ENCODE measurements at regions not wholly inside any gene's neighbourhood (a gene's known extent, or its start where the extent isn't known, plus 50 kb on each side); places are given as distances from the start of the nearest gene placed in this dataset.

DNA sequence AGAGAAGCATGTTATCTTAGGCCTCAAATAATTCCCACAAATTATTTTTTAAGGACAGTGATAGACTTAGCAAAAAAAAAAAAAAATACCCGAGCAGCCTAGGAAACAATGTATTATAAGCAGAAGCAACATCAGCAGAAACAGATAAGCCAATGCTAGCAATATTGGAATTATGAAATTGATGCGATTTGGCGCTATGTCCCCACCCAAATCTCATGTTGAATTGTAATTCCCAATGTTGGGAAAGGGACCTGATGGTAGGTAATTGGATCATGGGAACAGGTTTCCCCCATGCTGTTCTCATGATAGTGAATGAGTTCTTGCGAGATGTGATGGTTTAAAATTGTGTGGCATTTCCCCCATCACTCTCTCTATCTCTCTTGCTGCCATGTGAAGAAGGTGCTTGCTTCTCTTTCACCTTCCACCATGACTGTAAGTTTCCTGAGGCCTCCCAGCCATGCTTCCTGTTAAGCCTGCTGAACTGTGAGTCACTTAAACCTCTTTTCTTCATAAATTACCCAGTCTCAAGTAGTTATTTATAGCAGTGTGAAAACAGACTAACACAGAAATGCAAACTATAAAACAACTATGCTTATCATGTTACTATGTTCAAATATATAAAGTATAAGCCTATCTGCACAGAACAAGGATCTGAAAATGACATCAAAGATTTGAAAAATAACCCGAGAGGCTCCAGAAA, 75.6 kb upstream of the HIVEP3 start:
- DNase-seq (ENCODE audit: extremely low spot score, unreplicated experiment) = no peak
- Mint-ChIP-seq H3K27ac (no peak overlapping the region), H3K27me3 (no peaks in the 10 kb centered on the region), H3K9me3 (no peaks in the 10 kb centered on the region), H3K4me3 (no peak overlapping the region), H3K4me1 (ENCODE audit: unreplicated experiment) (no peaks in the 10 kb centered on the region), H3K36me3 (no peaks in the 10 kb centered on the region)
- TF ChIP-seq, protein P1, sequence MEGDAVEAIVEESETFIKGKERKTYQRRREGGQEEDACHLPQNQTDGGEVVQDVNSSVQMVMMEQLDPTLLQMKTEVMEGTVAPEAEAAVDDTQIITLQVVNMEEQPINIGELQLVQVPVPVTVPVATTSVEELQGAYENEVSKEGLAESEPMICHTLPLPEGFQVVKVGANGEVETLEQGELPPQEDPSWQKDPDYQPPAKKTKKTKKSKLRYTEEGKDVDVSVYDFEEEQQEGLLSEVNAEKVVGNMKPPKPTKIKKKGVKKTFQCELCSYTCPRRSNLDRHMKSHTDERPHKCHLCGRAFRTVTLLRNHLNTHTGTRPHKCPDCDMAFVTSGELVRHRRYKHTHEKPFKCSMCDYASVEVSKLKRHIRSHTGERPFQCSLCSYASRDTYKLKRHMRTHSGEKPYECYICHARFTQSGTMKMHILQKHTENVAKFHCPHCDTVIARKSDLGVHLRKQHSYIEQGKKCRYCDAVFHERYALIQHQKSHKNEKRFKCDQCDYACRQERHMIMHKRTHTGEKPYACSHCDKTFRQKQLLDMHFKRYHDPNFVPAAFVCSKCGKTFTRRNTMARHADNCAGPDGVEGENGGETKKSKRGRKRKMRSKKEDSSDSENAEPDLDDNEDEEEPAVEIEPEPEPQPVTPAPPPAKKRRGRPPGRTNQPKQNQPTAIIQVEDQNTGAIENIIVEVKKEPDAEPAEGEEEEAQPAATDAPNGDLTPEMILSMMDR (conservative IDR thresholded peaks at IDR 0.05) = no peak

DNA sequence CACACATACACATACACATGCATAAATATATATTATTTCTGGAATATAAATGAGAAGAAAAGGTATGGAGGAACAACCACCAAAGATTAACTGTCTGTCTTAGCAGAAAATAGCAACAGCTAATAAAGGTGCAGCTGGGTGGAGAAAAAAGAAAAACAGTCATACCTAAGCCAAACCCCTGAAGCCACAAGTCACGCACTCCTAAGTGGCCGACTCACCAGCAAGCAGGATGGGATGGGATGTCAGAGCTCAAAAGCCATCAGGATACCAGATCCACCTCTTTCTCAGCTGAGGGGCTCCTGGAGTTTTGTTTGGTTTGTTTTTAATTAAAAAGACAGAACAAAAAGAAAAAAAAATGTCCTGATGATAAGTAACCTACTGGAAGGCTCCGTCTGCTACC, 64.7 kb upstream of the HIVEP3 start:
- Mint-ChIP-seq H3K27me3 (peaks cover 3% of the 10 kb centered on the region), H3K27ac (no peak overlapping the region), H3K4me1 (ENCODE audit: unreplicated experiment) (no peaks in the 10 kb centered on the region), H3K36me3 (no peaks in the 10 kb centered on the region), H3K9me3 (no peaks in the 10 kb centered on the region), H3K4me3 (no peak overlapping the region)
- TF ChIP-seq, protein P1 (conservative IDR thresholded peaks at IDR 0.05) = no peak
- no peak for DNase-seq (ENCODE audit: extremely low spot score, unreplicated experiment)

DNA sequence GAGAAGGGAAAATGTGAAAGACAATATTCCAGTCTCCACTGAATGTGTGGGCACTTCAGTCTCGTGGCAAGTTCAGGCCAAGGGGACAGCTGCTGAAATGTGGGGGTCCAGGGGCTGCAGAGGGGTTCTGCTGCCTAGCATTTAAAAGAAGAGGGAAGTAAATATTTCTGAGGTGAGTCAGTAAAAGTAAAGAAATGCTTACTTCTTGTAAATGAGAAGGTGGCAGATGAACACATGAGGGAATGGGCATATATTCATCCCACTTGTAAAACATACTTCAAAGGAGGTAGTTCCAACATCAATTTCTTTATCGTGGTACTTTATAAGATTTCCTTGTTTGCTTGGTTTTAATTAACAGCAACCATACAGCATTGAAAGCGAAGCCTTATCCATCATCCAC, 63.1 kb upstream of the HIVEP3 start:
- TF ChIP-seq, protein P1 (conservative IDR thresholded peaks at IDR 0.05) = no peak
- no peaks in the 10 kb centered on the region for H3K36me3 Mint-ChIP-seq
- DNase-seq (ENCODE audit: extremely low spot score, unreplicated experiment) = no peak
- no peak overlapping the region for H3K4me3 Mint-ChIP-seq
- no peaks in the 10 kb centered on the region for H3K9me3 Mint-ChIP-seq
- H3K27me3 Mint-ChIP-seq = peaks cover 7% of the 10 kb centered on the region
- H3K4me1 Mint-ChIP-seq (ENCODE audit: unreplicated experiment) = no peaks in the 10 kb centered on the region
- no peak overlapping the region for H3K27ac Mint-ChIP-seq

DNA sequence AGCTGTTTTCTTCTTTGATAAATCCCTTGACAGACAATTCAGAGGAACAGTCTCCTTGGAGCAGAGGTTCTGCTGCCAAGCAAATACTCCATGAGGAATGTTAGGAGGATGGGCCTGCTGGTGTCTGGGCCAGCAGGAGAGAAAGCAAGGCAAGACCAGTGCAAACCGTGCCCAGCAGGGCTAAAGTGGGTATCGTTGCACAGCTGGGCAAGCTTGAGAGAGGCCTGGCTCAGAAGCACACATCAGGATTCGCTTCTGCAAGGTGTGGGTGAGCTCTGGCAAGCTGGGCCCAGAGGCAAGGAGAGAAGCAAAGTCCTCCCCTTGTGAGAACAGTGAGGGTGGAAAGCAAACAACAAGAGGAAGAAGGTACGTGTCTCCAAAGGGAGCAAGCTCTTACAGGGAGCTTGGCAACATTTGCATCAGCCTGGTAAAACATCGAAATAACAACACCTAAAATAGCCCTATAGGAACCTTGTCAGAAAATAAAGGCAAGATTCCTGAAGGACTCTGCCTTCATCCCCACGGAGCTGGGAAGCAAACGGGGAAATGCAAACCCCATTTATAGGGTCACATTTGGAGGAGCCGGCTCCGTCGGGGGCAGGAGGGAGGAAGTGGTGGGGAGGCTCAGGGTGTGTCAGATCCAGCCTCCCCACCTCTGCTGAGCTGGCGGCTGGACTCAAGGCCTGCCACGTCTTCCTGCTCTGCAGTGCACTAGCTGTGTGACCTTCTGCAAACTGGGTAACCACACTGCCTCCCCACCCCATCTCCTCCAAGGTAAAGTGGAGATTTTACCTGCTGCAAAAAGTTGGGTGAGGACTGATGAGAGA, 62.3 kb upstream of the HIVEP3 start:
- TF ChIP-seq, protein P1 (conservative IDR thresholded peaks at IDR 0.05) = no peak
- no peaks in the 10 kb centered on the region for H3K36me3 Mint-ChIP-seq
- H3K9me3 Mint-ChIP-seq = no peaks in the 10 kb centered on the region
- no peak overlapping the region for H3K27ac Mint-ChIP-seq
- H3K4me3 Mint-ChIP-seq = no peak overlapping the region
- no peaks in the 10 kb centered on the region for H3K4me1 Mint-ChIP-seq (ENCODE audit: unreplicated experiment)
- peaks cover 7% of the 10 kb centered on the region for H3K27me3 Mint-ChIP-seq
- DNase-seq (ENCODE audit: extremely low spot score, unreplicated experiment) = no peak

DNA sequence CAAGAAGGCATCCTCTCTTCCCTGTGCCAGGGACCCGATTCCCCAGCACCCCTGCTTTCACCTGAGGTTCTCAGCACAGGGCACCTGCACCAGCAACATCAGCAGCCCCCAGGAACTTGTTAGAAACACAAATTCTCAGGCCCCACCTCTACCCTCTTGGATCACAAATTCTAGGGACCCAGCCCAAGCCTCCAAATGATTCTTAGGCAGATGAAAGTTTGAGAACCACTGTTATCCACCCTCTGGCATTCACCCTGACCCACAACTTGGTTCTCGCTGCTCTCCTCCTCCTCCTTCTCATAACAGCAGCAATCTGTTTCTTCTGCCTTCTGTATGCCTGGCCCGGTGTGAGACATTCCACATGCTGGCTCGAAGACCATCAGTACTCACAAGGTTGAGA, 60.3 kb upstream of the HIVEP3 start:
- H3K9me3 Mint-ChIP-seq = no peaks in the 10 kb centered on the region
- no peak overlapping the region for H3K4me3 Mint-ChIP-seq
- TF ChIP-seq, protein P1 (conservative IDR thresholded peaks at IDR 0.05) = no peak
- H3K27ac Mint-ChIP-seq = no peak overlapping the region
- no peak for DNase-seq (ENCODE audit: extremely low spot score, unreplicated experiment)
- H3K4me1 Mint-ChIP-seq (ENCODE audit: unreplicated experiment) = no peaks in the 10 kb centered on the region
- peaks cover 3% of the 10 kb centered on the region for H3K27me3 Mint-ChIP-seq
- H3K36me3 Mint-ChIP-seq = no peaks in the 10 kb centered on the region
